ENCODE measurements at regions not wholly inside any gene's neighbourhood (a gene's known extent, or its start where the extent isn't known, plus 50 kb on each side); places are given as distances from the start of the nearest gene placed in this dataset.

DNA sequence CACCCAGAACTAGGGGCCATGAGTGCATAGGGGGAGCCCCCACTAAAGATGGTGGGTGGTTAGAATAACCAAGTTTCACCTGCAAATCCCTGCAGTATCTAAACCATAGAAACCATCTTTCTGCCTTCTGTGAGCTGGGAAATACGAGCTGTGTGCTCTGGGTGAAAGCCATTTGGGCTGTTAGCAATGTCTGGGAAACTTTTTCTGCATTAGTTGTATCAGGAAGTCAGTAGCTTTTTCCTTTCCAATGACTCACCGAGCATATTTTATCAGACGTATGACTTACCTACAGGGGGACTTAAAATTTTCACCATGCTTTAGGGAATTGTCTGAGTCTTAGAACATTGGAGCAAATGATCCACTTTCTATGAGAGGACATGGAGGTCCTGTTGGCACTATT lies 584.0 kb downstream of the QKI start:
- TF ChIP-seq CTCF (conservative IDR thresholded peaks at IDR 0.05; ENCODE audit: low read length): no peak
- no peak for TF ChIP-seq EZH2phosphoT487 (IDR thresholded peaks at IDR 0.05; ENCODE audit: borderline replicate concordance)
